GM21526 (cell line): ENCODE measurements at regions not wholly inside any gene's neighbourhood (a gene's known extent, or its start where the extent isn't known, plus 50 kb on each side); places are given as distances from the start of the nearest gene placed in this dataset.
"Not testable (repeated sequence)": the region's sequence is repeated elsewhere in the genome, so short reads cannot be mapped to it uniquely, and the experiment has no call there.

Experiments used
- ATAC-seq: cut with Tn5 transposase; IDR thresholded peaks from one replicate; pipeline ENCODE4 v1.9.1; 2021; ENCODE audit warnings: moderate library complexity; ENCODE audit not compliant: unreplicated experiment, low FRiP score

- not testable (repeated sequence) for ATAC-seq
These were observed 956.0 kb downstream of the GRID1 start for GRCh38 chr10:85410586-85410985.

- ATAC-seq = no peak
These were observed 953.0 kb downstream of the GRID1 start for GRCh38 chr10:85413570-85413969.

- ATAC-seq = no peak
These were observed 945.9 kb downstream of the GRID1 start for GRCh38 chr10:85420501-85421191.

DNA sequence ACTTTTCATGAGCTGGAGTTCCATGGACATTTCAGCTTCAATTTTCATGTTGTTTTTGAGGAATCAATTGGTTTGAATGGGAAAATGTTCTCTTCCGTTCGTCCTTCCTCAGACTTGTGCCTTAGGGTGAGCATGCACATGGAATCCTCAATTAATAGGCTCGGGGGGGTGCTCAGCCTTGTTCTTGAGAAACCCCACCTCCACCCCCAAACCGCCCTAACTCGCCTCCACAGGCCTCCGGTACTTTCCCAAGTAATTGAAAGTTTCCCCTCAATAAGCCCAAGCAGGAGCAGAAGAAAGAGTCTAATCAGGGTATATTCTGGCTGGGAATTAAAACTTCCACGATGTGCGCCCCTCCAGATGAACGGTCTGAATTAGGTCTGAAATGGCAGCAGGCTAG, 945.2 kb downstream of the GRID1 start:
- ATAC-seq = no peak

DNA sequence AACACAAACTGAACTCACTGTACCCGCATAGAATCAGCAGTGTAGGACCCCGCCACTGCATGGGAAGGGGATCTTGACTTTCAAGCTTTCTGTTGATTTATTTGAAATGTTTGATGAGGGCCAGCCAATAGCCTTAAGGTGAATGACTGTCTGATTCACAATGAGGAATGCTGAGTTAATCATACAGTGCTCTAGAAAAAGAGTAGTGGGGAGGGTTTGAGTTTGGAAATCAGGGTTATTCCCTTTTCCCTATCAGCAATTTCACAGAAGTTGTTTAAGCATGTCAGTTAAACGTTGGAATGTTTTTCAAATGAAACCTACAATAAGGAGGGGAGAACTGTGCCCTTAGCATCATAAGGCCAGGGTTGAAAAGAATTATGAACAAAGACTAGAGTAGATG, 937.5 kb downstream of the GRID1 start:
- no peak for ATAC-seq

DNA sequence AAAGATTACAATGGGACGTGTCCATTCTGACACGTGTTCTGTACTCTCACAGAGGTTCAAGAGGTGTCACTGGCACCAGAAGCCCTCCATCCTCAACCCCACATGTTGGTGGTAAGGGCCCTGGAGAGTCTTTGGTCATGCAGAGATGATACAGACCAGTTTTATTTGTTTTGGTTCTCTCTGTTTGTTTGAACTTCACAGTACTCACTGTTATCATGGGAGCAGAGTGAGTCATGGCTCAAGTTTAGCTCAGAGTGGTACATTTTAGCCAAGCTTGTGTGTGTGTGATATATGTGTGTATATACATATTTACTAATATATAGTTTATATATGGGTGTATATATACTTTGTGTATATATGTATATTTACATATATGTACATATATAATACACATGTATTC, 935.6 kb downstream of the GRID1 start:
- ATAC-seq = no peak

GRCh38 chr10:85433248-85433647, 933.3 kb downstream of the GRID1 start:
- ATAC-seq = no peak

DNA sequence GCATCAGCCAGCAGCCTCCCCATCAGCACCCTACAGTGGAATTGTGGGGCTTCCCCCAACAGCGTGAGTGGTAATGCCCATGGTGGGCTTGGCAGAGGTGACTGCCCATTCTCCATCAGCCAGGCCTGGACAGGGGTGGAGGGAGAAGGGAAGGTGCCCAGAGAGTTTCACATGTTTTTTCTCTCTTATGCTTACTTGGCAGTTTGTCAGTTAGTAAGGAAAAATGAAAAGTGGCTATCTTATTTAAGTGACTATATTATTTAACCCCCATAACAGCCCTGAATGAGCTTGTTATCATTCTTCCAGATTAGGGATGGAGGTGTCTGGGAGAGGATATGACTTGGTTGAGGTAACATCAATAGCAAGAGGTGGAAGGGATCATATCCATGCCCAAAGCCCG, 921.7 kb downstream of the GRID1 start:
- ATAC-seq = no peak

DNA sequence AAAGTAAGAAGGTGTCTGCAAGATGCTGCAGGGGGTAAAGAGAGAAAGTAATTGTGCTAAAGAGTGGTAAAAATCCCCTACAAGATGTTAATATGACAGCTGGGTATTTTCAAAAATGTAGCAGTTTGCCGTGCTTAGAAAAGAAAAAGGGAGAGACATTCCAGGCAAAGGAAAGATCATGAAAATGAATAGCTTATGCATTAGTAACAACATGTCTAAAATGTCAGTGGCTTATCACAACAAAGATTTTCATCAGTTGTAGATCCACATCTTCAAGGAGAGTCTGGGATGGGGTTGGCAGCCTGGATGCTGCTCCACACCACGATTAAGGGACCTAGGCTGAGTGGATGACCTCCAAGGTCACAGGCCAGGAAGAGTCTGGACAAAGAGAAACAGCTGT, 920.9 kb downstream of the GRID1 start:
- no peak for ATAC-seq

DNA sequence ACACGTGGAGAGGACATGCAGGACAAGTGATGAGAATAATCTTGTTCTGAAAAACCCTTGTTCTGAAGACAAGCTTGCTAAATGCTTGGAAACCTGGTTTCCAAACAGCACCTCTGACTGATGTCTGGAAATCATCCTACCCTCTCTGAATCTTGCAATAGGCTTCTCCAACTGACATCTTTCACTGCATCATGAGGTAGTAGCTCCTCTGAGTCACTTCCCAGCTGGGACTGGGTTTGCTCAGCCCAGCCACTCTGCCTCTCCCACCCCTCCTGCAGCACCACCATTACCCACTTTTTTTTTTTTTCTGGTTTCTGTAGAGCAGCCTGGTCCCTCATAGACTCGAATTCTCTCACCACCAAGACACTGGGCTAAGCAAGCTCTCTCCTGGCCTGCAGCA, 919.8 kb downstream of the GRID1 start:
- no peak for ATAC-seq

- ATAC-seq = no peak
These were observed 918.9 kb downstream of the GRID1 start for GRCh38 chr10:85447690-85448089.

DNA sequence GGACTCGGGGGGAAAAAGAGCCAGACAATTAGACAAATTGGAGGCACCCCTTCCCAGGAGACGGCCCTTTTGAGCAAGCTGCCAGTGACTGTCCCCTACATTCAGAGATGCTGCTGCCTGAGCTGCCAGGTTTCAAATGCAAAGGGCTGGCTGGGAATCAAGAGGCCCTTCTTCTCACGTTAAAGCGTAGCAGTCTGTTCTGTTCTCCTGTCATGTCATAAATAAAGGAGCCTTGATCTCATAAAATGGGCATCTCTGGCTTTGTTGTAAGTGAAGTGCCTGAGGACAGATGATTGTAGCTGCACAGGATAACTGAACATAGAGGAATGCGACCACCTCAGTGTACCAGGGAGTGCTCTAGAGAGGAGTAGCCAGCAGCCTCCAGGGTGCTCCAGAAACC, 917.9 kb downstream of the GRID1 start:
- no peak for ATAC-seq

DNA sequence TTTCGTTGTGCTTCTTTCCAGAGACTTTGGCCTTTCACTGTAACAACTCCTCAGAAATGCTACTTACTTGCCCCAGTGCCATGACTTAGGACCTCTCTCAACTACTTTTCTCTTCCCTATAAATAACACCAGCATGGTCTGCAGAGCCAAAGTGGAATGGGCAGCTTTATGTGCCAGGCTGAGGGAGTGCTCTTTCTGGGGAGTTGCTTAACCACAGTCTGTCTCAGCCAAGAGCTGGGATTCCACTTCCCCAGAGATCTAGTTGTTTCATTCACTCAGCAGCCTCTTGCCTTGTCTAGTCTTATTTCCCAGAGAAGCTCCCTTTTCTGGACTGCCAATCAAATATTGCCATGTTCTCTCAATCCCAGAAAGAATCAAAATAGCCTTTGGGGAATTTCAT, 912.2 kb downstream of the GRID1 start:
- no peak for ATAC-seq

DNA sequence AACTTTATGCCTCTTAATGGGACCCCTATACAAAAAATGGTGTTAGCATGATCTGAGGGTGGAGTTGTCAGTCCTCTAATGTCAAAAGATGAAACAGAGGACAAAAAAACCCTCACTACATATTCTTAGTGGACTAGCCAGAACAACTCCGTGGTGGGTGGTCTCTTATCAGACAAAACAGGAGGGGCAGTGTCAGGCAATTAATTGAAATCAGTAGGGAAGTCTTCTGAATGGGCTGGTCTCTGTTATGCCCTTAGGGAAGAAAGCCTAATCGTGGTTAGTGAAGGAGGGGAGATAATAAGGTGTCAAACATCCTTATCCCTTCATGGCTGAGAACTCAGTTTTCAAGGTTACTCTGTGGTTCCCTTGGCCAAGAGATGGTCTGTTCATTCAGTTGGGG, 909.4 kb downstream of the GRID1 start:
- no peak for ATAC-seq

GRCh38 chr10:85458324-85458723, 908.3 kb downstream of the GRID1 start:
- no peak for ATAC-seq

DNA sequence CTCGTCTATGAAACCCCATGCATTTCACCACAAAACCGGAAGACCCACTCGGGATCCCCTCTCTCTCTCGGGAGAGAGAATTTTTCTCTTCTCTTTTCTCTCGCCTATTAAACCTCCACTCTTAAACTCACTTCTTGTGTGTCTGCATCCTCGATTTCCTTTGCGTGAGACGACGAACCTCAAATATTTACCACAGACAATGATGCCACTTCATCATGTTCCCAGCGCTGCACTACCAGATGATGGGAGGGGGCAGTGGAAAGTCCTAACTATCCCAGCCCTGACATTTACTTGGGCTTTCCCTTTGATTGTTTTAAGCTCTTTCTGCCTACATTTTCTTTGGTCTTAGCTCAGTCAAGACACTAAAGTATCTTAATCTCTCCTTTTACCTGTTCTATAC, 906.7 kb downstream of the GRID1 start:
- no peak for ATAC-seq

GRCh38 chr10:85464336-85464735, 902.3 kb downstream of the GRID1 start:
- no peak for ATAC-seq

DNA sequence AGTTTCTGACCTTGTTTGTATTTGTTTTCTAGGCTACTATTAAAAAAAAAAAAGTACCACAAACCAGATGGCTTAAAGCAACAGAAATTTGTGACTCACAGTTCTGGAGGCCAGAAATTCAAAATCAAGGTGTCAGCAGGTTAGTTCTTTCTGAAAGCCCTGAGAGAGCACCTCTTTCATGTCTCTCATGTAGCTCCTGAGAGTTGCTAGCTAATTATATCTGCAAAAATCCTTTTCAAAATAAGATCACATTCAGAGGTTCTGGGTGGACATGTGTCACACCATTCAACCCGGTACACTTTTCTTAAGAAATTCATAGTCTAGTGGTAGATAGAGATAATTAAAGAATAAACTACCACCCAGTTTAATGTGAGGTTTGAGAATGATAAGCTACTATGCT, 888.6 kb downstream of the GRID1 start:
- ATAC-seq = no peak

GRCh38 chr10:85490431-85490830, 876.2 kb downstream of the GRID1 start:
- ATAC-seq = no peak

DNA sequence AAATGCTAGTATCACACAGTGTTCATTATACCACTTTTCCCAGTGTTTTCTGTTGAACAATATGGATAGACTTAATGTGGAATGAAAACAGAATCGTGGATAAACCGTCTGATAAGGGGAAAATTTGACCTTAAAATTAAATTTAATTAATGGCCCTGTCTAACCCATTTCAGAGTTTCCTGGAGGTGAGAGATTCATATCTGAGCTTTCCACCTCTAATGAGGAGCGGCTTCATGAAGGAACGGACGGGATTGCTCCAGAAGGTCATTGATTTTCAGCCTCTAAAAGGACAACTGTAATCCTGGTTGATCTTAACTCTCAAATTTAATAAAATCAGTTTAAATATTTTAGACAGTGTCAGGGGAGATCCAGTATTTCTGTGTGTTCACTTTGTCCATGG, 874.9 kb downstream of the GRID1 start:
- ATAC-seq = no peak

DNA sequence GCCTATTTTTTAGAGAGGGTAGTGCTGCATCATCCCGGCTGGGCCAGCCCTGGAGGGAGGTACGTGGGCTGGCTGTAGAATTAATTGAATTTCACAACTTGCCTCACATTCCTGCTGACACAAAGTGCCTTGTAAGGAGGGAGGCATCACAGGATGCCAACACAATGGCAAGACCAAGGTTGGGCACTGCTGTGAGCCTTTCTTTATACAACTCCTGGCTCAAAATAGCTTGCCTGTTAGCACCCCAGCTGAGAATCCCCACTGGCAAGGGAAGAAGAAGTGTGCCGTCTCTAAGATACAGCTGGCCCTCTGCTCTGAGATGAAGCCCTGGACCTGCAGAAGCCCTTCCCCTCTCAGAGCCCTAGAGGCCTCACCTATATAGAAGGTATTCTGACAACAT, 873.9 kb downstream of the GRID1 start:
- ATAC-seq = no peak

DNA sequence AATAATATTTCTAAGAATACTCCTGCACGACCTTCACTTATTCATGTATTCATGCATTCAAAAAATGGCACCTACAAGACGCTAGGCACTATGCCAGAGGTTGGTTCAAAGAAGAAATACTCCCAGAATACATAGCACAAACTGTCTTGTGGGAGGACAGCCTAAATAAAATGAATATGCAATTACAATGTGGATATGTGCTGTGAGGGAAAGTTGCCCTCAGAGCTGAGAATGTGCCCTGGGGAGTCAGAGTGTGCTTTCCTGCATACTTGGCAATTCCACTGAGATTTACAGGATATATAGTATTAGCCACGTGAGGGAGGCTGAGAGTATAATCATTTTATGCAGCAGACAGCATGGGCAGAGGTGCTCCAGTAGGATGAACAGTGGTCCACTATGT, 872.9 kb downstream of the GRID1 start:
- no peak for ATAC-seq

- not testable (repeated sequence) for ATAC-seq
These were observed 862.0 kb downstream of the GRID1 start for GRCh38 chr10:85504641-85505040.
